NCI-H82 treated with DMSO at 0.1 percent for 48 hours (cell line): ENCODE measurements at regions not wholly inside any gene's neighbourhood (a gene's known extent, or its start where the extent isn't known, plus 50 kb on each side); places are given as distances from the start of the nearest gene placed in this dataset.

Source experiments
- DNase-seq: peaks from one replicate; lab custom pipeline; 2025; ENCODE audit not compliant: unreplicated experiment; lab: John Stamatoyannopoulos, UW

DNA sequence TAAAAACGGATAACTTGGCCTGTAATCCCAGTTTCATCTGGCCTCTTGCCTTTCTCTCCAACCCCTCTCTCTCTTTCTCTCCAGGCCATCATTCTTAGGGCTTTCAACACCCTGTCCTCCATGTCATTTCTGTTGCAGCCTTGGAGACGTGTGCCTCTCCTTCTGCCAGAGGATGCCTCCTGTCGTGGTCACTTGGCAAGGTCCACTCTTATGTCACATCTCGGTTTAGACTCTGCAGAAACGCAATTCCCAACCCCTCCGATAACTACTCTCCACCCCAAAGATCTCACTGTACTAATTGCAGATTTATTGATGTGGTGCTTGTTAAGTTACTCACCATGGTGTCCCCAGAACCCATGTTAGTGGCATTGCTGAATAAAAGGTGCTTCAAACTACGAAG, 787.3 kb upstream of the RBFOX1 start:
- DNase-seq = no peak

DNA sequence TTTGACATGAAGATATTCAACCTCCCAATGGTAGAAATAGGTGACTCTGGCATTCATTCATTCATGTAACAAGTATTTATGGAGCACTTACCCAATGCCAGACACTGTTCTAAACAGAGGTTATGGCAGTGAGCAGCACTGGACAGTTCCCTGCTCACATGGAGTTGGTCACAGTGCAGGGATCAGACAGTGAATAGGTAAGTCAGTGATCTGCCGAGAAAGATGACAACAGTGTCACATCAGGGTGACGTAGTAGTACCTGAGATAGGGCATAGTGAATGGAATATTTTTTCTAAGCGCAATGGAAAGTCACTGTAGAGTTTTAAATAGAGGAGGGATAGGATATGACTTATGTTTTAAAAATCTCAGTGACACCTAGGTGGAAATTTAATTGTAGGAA, 791.4 kb upstream of the RBFOX1 start:
- DNase-seq = no peak

DNA sequence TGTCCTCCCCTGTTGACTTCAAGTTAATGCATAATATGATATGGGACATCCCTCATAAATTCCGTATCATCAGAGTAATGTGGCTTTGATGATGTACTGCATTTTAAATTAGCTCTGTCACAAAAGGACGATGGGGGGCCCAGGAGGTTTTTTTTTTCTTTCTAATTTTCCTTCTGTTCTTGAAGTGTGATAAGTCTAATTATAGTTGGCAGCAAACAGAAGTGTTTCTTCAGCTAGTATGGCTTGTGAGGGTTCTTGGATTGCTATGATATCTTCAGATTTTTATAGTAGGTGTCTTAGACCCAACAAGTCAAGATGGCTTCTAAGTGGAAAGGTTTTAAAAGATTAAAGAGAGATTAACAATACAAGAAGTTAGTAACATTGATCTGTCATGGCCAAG, 796.2 kb upstream of the RBFOX1 start:
- no peak for DNase-seq

DNA sequence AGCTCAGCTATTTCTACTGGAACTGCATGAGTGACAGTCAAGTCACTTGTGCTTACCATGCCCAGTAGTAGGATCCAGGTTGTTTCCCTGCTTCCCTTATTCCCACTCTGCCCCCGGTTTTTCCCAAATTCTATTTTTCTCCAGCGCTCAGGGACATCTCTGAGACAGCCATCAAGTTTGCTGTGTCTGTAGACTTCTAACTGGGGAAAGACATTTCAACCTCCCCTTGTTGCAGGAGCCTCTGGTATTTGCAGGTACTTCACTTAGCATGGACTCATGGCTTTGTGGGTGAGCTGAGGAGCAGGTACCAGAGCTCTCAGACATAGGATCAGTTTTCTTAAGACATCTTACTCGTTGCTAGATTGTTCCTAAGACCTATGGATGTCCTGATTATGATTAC, 801.6 kb upstream of the RBFOX1 start:
- no peak for DNase-seq

DNA sequence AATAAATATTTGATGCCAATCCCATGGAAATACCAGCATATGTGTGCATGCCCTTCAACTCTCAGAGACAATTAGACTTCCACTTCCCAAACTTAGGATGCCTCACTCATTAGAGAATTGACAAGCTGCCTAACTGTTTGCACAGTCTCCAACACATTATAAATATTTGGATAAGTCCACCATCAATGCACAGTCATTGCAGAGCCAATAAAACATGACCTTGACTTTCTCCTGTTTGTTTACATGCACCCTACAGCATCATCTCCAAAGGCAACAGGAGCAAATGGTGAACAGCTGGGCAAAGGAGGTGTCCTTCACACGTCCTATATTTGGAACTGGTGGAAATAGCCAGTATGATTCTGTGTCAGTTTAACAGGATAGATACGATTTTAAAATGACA, 804.4 kb upstream of the RBFOX1 start:
- no peak for DNase-seq

DNA sequence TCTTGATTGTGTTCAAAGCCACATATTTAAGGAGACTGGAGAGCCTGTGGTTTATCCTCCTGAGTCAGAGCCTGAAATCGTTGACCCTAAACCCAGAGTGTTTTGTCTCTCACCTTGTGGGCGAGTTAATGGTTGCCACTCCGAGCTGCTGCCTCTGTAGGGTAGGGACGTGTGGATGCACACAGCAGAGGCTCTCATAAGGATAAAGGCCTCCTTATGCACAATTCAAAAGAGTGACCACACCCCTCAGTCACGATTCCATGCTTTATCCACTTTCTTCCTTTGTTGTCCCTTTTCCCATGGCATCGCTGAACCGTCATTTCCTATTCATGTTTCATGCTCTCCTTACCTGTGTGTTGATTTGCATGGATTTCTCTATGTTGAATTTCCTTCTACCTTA, 805.0 kb upstream of the RBFOX1 start:
- no peak for DNase-seq

DNA sequence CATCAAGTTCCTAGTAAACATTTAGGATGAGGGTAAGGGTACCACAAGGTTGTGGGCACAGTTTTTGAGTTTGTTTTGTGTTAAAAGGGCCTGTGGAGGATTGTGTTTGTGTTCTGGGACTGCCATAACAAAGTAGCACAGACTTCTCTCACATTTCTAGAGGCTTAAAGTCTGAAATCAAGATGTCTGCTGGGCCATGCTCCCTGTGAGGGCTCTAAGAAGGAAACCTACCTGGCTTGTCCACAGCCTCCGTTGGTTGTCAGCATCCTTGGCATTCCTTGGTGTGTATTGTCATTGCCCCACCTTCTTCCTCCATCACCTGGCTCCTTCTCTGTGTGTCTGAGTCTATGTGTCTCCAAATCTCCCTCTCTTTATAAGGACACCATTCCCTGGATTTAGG, 808.1 kb upstream of the RBFOX1 start:
- no peak for DNase-seq

DNA sequence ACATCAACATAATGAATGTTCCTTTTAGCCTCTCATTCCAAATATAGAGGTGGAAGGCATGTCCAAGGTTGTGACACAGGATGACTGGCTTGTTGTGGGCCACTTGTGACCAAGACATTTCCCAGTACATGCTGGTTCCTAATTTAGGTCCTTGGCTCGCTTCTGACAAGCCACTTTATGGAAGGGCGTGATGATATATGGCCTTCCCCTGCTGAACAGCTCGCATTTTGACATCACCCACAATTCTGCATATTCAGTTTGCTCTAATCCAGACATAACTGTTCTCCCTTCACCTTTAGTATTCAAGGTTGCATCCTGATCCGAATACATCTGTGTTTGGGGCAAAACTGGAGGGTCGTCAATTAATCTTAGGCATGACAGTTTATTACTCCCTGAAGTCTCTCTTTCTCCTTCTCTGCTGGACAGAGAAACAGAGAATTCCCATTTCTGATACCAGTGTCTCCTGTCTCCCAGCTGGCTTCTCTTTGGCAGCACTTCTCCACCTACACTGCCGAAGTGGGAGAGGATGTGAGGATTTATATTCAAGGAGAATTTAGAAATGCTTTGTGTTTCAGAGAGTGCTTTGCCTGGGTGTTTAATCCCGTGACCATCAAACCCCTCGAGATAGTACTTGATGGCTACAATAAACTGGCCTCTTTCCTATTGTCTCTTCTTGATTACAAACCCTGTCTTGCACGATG, 815.5 kb upstream of the RBFOX1 start:
- DNase-seq = no peak

DNA sequence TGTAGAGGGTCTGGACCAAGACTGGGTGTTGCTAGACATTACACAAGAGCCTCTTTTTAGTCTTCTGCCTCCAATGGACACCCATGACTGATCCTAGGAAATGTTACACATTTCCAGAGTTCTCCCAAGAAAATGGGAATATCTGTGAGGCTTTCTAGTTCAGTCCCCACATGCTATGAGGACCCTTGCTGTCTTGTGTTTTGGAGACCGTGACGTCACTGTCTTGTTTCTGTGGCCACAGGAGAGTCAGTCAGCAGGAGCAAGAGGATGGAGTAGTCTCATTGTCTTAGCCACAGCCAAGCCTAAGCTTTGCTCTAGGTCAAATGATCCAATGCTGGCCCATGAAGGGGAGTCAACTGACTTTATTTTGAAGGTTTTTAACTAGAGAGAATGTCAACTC, 820.1 kb upstream of the RBFOX1 start:
- no peak for DNase-seq

DNA sequence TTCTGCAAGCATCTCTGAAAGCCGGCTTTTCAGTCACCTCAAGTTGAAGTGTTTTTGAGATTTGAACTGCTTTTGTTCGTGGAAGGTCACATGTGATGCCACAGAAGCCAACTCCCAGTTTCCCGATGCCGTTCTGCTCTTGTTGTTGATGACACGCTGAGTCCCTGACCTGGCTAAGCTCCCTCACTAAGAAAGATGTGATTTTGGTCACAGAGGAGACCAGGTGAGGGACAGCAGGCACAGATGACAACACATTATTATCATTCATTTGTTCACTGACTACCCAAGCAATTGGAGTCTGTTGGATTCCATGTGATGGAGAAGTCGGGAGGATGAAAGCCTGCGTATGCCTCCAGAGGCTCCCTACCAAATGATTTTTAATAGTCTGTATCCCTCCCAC, 822.4 kb upstream of the RBFOX1 start:
- DNase-seq = no peak

DNA sequence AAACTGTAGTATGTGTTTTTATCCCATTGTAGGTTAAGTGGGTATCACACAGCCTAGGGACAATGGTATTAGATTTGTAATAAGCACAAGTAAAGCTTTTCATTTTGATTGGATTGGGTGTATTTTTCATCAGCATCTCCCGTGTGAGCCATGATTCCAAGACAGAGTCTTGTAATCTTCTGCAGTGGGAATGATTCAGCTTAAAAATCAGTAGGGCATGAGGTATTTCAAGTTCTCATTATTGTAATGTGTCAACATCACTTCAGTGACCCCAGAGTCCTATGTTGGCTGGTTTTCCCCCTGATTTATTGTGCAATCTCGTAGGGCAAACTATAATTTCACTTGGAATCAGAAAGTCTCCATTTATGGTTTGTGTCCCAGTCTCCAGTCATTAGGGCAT, 833.2 kb upstream of the RBFOX1 start:
- DNase-seq = no peak

DNA sequence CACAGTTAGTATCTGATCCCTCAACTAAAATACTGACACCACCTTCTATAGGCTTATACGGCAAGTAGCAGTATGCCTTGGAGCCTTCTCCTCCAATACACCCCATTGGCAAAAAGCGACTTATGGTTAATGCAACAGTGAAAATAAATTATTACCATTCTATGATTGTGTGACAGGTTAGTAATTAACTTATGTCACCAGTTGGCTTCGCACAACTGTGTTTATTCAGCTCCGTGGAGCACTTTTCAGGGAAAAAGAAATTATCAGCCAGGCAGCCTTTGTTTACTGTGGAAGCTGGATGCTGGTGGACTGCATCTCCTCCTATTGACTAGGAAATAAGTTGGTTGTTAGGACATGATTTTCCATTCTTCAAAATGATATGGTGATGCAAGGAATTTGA, 833.8 kb upstream of the RBFOX1 start:
- DNase-seq = no peak

DNA sequence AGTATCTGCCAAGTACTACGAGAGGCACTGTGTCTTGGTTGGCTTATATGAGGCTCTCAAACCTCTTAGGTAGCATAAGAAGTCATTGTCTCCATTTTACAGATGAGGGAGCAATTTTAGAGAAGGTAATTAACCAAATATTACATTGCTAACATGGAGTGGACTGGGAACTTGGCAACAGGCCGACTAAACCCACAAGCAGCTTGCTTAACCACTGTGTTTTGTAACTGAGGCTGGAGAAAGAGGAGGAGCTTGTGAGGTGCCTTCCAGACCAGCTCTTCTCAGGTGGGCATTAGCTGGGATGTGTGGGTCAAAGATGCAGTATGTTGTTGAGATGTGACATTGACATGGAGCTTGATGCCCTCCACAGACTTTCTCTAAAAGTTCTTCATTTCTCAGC, 835.6 kb upstream of the RBFOX1 start:
- DNase-seq = no peak

DNA sequence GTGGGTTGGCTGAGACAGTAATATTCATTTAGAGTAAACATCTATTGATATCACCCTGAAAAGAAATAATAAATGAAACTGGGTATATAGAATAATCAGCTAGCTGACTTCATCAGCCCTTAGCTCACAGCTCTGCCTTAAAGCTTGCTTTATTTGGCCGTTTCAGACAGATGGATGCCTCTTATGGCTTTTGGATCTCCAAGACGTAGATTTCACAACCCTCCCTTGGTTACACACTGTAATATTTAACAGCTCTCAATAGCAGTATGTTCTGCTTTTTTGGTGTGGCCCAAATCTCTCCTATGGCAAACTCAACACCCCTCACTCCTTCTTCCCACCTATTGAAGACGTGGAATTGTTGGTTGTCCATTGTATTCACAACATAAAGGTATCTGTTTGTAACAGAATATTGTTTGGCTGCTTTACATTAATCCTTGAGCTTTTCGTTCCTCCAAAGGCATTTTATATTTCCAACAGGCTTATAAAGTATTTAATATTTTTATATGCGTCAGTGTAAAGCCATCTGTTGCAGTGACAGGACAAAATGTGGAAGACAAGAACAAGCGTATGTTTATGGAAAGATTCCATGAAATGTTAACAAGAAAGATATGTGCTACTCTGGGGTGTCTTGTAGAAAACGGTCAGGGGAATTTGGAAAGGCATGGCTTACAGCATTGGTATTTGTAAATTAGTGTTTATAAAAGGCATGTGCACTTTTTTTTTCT, 837.0 kb upstream of the RBFOX1 start:
- no peak for DNase-seq

DNA sequence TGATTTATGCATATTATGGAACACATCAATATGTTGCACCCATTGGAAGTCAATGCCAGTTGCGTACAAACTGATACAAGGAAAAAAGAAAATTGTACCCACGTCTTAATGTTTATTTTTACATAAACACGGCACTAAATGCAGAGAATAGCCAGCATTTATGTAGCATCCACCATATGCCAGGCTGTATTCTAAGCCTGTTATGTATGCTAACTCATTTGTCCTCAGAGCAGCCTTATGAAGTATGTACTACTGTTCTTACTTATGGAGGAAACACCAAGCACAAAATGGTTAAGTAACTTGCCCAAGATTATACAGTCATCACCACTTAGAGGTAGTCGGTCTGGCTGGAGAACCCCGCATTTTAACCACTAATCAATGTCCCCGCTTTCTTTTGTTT, 837.9 kb upstream of the RBFOX1 start:
- no peak for DNase-seq

DNA sequence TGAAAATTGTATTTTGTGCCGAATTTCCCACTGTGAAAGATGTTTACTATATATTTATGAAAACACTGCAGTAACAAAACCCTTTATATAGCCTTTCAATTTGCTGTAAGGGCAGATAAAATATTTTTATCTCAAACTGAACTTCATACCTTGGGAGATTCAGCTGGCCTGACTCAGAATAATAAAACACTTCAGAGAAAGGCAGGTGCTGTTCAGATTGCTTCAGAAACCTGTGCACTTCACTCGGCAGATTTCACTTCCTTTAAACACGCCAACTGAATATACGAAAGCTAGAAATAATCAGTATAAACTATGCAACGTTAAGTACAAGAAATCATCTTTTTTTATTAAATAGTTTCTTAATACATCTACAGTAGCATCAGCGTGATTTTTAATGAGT, 839.1 kb upstream of the RBFOX1 start:
- DNase-seq = no peak

DNA sequence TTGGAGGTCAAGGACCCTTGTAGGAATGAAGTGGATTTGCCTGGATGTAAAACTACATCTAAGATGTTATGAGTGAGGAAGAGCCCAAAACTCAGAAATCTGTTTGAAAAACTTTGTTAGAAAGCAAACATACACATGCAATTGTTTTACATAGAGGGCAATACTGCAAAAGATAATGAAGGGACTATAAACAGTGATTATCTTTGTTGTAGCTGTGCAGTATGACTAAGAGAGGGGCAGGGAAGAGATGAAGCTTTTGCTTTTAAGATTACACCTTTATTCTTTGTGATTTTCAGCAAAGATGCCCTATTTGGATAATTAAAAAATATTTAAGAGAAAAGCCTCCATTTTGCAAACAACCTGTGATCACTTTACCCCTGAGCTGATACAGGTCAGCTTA, 839.9 kb upstream of the RBFOX1 start:
- no peak for DNase-seq

DNA sequence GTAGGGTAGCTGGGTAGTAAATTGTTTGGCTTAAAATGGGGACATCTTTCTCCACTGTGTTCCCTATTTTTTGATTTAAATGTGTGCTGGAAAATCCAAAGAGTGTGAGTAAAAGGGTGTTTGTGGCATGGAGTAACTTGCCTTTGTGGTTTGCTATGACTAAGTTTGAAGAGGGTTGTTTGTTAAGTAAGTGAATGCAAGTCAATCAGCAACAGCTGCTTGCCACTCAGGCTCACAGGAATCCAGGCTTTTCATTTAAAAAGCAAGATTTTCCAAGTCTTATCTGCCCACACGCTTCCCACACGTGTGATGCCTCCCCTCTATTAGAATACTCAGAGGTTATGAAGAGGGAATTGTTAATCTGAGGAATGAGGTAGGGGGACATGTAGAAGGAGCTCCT, 847.7 kb upstream of the RBFOX1 start:
- DNase-seq = no peak

DNA sequence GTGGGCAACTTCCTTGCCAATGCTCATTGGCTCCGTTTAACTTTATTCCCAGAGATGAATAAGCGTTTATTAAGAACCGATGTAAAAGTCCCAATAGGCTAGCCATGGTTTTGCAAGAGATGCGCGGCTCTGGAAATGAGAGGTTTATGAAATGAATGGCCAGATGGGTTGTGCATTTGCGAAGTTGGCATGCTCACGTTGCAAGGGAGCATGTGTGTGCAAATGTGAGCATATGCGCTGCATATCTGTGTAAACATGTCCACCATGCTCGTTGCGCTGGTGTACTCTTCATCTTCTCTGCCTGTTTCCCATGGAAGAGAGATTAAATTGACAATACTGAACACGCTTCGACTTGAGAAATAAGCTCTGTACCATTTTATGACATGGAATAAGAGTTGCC, 848.6 kb upstream of the RBFOX1 start:
- no peak for DNase-seq

DNA sequence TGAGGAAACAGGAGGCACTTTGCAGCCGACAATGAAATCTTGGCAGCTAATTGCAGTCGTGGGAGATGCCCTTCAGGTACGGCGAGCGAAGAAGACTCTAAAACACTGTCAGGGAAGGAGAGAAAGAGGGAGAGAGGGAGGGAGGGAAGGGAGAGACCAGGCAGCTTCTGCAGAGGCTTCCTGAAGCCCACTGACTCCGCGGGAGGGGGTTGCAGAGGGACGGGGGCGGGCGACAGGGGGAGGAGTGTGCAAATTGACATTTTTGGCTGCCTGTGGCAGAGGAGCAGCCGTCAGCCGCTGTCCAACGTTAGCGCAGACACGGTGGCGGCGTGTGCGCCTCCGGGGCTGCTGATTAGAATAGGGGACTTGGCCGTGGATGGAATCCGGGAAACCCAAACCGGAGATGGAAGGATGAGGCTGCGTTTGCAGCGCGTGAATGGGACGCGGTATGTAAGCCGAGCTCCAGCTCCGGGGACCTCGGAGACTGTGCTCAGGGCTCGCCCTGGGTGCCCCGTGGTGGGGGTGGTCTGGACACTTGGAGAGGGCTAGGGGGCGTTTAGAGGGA, 849.1 kb upstream of the RBFOX1 start:
- DNase-seq = no peak

DNA sequence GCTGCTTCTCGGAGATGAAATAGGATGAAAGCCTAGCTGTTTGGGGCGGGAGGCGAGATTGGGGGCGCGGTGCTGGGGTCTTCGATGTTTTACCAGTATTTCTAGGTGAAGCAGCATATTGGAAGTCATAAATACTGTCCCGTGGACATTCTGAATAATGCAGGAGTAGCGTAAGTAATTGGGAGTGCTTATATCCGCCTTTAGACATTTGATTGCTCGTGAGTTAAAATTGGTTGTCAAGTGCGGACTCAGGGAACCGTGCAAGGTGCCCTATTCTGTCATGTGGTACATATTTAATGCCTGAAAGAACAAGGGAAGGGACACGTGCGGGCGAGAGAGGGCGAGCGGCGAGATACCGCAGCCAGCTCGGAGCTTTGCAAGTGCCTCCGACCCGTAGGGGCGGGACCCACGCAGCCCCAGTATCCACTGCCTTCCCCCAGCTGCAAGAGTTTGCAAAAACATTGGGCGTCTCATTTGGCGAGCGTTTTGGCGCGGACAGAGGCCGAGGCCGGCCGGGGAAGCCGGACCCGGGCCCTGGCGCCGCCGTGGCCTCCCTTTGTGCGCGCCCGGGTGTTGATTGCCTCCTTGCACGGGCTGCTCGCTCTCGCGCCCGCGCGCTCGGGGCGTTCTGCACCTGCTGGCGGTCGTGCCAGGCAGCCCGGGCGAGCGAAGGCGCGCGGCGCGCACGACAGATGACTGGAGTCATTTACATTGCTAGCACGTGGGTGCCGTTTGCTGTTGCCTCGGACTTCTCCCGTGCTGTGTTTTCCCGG, 849.8 kb upstream of the RBFOX1 start:
- no peak for DNase-seq

DNA sequence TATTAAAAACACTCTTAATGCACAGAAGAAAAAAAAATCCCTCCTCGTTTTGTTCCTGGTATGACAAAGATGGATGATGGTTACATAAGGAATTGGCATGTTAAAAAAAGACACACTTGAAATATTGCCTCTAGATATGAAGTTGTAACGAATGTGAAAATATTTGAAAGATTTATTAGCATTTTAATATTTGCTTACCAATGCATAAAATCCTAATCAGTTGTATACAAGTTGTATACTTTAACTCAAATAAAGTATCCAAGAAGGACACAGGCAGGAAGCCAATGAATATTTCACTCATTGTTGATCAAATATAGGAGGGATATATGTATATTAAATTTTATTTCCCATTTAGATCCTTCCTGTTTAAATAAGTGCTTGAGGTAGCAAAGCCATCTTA, 850.8 kb upstream of the RBFOX1 start:
- no peak for DNase-seq
